Activated CD4-positive, alpha-beta T cell treated with anti-CD3 and anti-CD28 coated beads for 48 hours (primary cell): ENCODE measurements at regions not wholly inside any gene's neighbourhood (a gene's known extent, or its start where the extent isn't known, plus 50 kb on each side); places are given as distances from the start of the nearest gene placed in this dataset.

Experiments
- DNase-seq: peaks from one replicate; pipeline ENCODE4 v3.0.0-alpha.2; 2020

- DNase-seq, result no peak
These were observed 288.1 kb upstream of the GPC6 start for GRCh38 chr13:92938486-92939020.

GRCh38 chr13:92941167-92941566 lies 285.4 kb upstream of the GPC6 start:
- no peak for DNase-seq

- DNase-seq, result no peak
These were observed 278.7 kb upstream of the GPC6 start for GRCh38 chr13:92947770-92948434.

- DNase-seq, result no peak
These were observed 275.8 kb upstream of the GPC6 start for GRCh38 chr13:92950771-92951170.

GRCh38 chr13:92951273-92951890 lies 275.2 kb upstream of the GPC6 start:
- DNase-seq, result no peak

- no peak for DNase-seq
These were observed 274.4 kb upstream of the GPC6 start for GRCh38 chr13:92952161-92952560.

GRCh38 chr13:92954746-92955145 lies 271.9 kb upstream of the GPC6 start:
- DNase-seq, result no peak

GRCh38 chr13:92959790-92960189 lies 266.8 kb upstream of the GPC6 start:
- no peak for DNase-seq

GRCh38 chr13:92963029-92963428 lies 263.6 kb upstream of the GPC6 start:
- DNase-seq, result no peak

- no peak for DNase-seq
These were observed 260.3 kb upstream of the GPC6 start for GRCh38 chr13:92966341-92966740.

GRCh38 chr13:92966900-92967299 lies 259.7 kb upstream of the GPC6 start:
- DNase-seq, result no peak

GRCh38 chr13:92967923-92968322 lies 258.7 kb upstream of the GPC6 start:
- no peak for DNase-seq

GRCh38 chr13:92972751-92973150 lies 253.9 kb upstream of the GPC6 start:
- no peak for DNase-seq

- no peak for DNase-seq
These were observed 251.6 kb upstream of the GPC6 start for GRCh38 chr13:92974905-92975429.

- DNase-seq, result no peak
These were observed 249.9 kb upstream of the GPC6 start for GRCh38 chr13:92976657-92977056.

GRCh38 chr13:92984151-92984550 lies 242.5 kb upstream of the GPC6 start:
- DNase-seq, result no peak

GRCh38 chr13:92989301-92989700 lies 237.3 kb upstream of the GPC6 start:
- DNase-seq, result no peak

GRCh38 chr13:92991692-92992091 lies 234.9 kb upstream of the GPC6 start:
- DNase-seq, result no peak

GRCh38 chr13:92994056-92994455 lies 232.6 kb upstream of the GPC6 start:
- DNase-seq, result no peak

- DNase-seq, result no peak
These were observed 224.6 kb upstream of the GPC6 start for GRCh38 chr13:93001866-93002461.

GRCh38 chr13:93003531-93003930 lies 223.1 kb upstream of the GPC6 start:
- DNase-seq, result no peak

GRCh38 chr13:93004919-93005318 lies 221.7 kb upstream of the GPC6 start:
- DNase-seq, result no peak

GRCh38 chr13:93007928-93008327 lies 218.7 kb upstream of the GPC6 start:
- no peak for DNase-seq

GRCh38 chr13:93017493-93018112 lies 209.0 kb upstream of the GPC6 start:
- DNase-seq, result no peak
